Tibial nerve (tissue), 4 donors: ENCODE measurements at regions not wholly inside any gene's neighbourhood (a gene's known extent, or its start where the extent isn't known, plus 50 kb on each side); places are given as distances from the start of the nearest gene placed in this dataset.

ENCODE experiments used
- EP300 ChIP-seq, 2 donors: sonication (generic); formaldehyde crosslinking; IDR thresholded peaks; one replicate each; pipeline ENCODE4 v1.6.1; 2017; ENCODE audit warnings: antibody characterized with exemption in 2 of 2, mild to moderate bottlenecking in 1 of 2
- POLR2A ChIP-seq, 2 donors: fragments of 450-650 bp; IDR thresholded peaks; one replicate each; pipeline ENCODE4 v1.6.1; 2017; ENCODE audit warnings: antibody characterized with exemption in 2 of 2, mild to moderate bottlenecking in 2 of 2, moderate library complexity in 2 of 2
- TF ChIP-seq, protein P1 (sequence below), 5 experiments: fragments of 200-600 bp in 3 of 5; fragments of 450-650 bp in 2 of 5; sonication (generic) in 3 of 5; IDR thresholded peaks; one replicate each; pipeline ENCODE4 v1.5.1; 2016 to 2019; ENCODE audit warnings: antibody characterized with exemption in 5 of 5, mild to moderate bottlenecking in 3 of 5, moderate library complexity in 2 of 5

DNA sequence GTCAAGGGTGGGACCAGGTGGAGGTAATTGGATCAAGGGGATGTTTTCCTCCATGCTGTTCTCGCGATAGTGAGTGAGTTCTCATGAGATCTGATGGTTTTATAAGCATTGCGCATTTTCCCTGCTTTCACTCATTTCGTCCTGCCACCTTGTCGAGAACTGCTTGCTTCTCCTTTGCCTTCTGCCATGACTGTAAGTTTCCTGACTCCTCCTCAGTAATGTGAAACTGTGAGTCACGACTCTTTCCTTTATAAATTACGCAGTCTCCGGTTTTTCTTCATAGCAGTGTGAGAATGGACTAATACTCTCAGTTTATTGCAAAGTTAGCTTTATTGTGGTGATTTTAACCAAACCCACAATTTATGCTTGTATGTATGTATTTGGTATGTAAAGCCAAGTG, 878.5 kb upstream of the ANO3 start:
- TF ChIP-seq, protein P1, sequence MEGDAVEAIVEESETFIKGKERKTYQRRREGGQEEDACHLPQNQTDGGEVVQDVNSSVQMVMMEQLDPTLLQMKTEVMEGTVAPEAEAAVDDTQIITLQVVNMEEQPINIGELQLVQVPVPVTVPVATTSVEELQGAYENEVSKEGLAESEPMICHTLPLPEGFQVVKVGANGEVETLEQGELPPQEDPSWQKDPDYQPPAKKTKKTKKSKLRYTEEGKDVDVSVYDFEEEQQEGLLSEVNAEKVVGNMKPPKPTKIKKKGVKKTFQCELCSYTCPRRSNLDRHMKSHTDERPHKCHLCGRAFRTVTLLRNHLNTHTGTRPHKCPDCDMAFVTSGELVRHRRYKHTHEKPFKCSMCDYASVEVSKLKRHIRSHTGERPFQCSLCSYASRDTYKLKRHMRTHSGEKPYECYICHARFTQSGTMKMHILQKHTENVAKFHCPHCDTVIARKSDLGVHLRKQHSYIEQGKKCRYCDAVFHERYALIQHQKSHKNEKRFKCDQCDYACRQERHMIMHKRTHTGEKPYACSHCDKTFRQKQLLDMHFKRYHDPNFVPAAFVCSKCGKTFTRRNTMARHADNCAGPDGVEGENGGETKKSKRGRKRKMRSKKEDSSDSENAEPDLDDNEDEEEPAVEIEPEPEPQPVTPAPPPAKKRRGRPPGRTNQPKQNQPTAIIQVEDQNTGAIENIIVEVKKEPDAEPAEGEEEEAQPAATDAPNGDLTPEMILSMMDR (IDR thresholded peaks at IDR 0.05) = no peak
- TF ChIP-seq EP300 (IDR thresholded peaks at IDR 0.05) = no peak
- no peak for TF ChIP-seq POLR2A (IDR thresholded peaks at IDR 0.05)
